Natural killer cell treated with Interleukin-12 subunit alpha and Interleukin-12 subunit beta and Interleukin-15 and Interleukin-18, amount 100 ng/mL, for 72 hours (primary cell): ENCODE measurements at regions not wholly inside any gene's neighbourhood (a gene's known extent, or its start where the extent isn't known, plus 50 kb on each side); places are given as distances from the start of the nearest gene placed in this dataset.

ENCODE experiments used
- ATAC-seq, 2 donors: fragments of 150-1000 bp; cut with Tn5 transposase in 1 of 2; sonication (Bioruptor Pico), chemical (Tn5 transposase) in 1 of 2; 2 replicates each; pipeline ENCODE4 v1.10.0; 2021
- DNase-seq: peaks from one replicate; pipeline ENCODE4 v3.0.0; 2022; ENCODE audit warnings: low spot score
- H3K27ac Mint-ChIP-seq, 2 donors: 1 replicate in 1 of 2; 2 replicates in 1 of 2; pipeline ENCODE4 v1.8.0; 2022; ENCODE audit warnings: mixed read lengths in 2 of 2, mild to moderate bottlenecking in 1 of 2, moderate library complexity in 1 of 2
- H3K27me3 Mint-ChIP-seq, 2 donors: 1 replicate in 1 of 2; 2 replicates in 1 of 2; pipeline ENCODE4 v1.8.0; 2022; ENCODE audit warnings: mixed read lengths in 2 of 2
- H3K36me3 Mint-ChIP-seq: one replicate; pipeline ENCODE4 v1.8.0; 2022; ENCODE audit warnings: mixed read lengths
- H3K4me1 Mint-ChIP-seq, 2 donors: 1 replicate in 1 of 2; 2 replicates in 1 of 2; pipeline ENCODE4 v1.8.0; 2022; ENCODE audit warnings: low read depth in 2 of 2, mixed read lengths in 2 of 2, mild to moderate bottlenecking in 1 of 2
- H3K4me3 Mint-ChIP-seq: one replicate; pipeline ENCODE4 v1.8.0; 2022; ENCODE audit warnings: mixed read lengths
- H3K9me3 Mint-ChIP-seq: 2 replicates; pipeline ENCODE4 v1.8.0; 2022; ENCODE audit warnings: mixed read lengths

GRCh38 chr4:18203966-18204365, 182.4 kb upstream of the LCORL start:
- DNase-seq (no peak), ATAC-seq (no peak)
- Mint-ChIP-seq H3K4me1 (no peaks in the 10 kb centered on the region), H3K9me3 (peaks cover 3% of the 10 kb centered on the region), H3K4me3 (no peak overlapping the region), H3K27ac (no peak overlapping the region), H3K36me3 (peaks cover 5% of the 10 kb centered on the region), H3K27me3 (peaks cover 4 to 22% of the 10 kb centered on the region in 2 donors)

GRCh38 chr4:18202486-18202885, 180.9 kb upstream of the LCORL start:
- Mint-ChIP-seq H3K27me3 (peaks cover 4 to 16% of the 10 kb centered on the region in 2 donors), H3K4me1 (no peaks in the 10 kb centered on the region), H3K27ac (no peak overlapping the region), H3K36me3 (peaks cover 5% of the 10 kb centered on the region), H3K9me3 (peaks cover 3% of the 10 kb centered on the region), H3K4me3 (no peak overlapping the region)
- DNase-seq (no peak), ATAC-seq (no peak)

GRCh38 chr4:18201885-18202284, 180.3 kb upstream of the LCORL start:
- no peak for DNase-seq
- Mint-ChIP-seq H3K9me3 (peaks cover 3% of the 10 kb centered on the region), H3K4me3 (no peak overlapping the region), H3K4me1 (no peaks in the 10 kb centered on the region), H3K27me3 (peaks cover 4 to 16% of the 10 kb centered on the region in 2 donors), H3K36me3 (peaks cover 5% of the 10 kb centered on the region), H3K27ac (no peak overlapping the region)
- no peak for ATAC-seq

- no peak for ATAC-seq
- Mint-ChIP-seq H3K4me1 (no peaks in the 10 kb centered on the region), H3K27ac (no peak overlapping the region), H3K27me3 (peaks cover 4 to 16% of the 10 kb centered on the region in 2 donors), H3K9me3 (peaks cover 3% of the 10 kb centered on the region), H3K4me3 (no peak overlapping the region), H3K36me3 (peaks cover 5% of the 10 kb centered on the region)
- DNase-seq, result no peak
Observed at GRCh38 chr4:18198653-18199052, 177.1 kb upstream of the LCORL start.

- peaks cover 4 to 16% of the 10 kb centered on the region in 2 donors for H3K27me3 Mint-ChIP-seq
- ATAC-seq, result no peak
- no peak overlapping the region for H3K27ac Mint-ChIP-seq
- H3K4me1 Mint-ChIP-seq, result no peaks in the 10 kb centered on the region
- H3K9me3 Mint-ChIP-seq, result peaks cover 3% of the 10 kb centered on the region
- no peak overlapping the region for H3K4me3 Mint-ChIP-seq
- H3K36me3 Mint-ChIP-seq, result peaks cover 5% of the 10 kb centered on the region
- no peak for DNase-seq
Observed at GRCh38 chr4:18197467-18197866, 175.9 kb upstream of the LCORL start.

GRCh38 chr4:18194278-18194677, 172.7 kb upstream of the LCORL start:
- Mint-ChIP-seq H3K4me3 (no peak overlapping the region), H3K27ac (no peak overlapping the region), H3K4me1 (no peaks in the 10 kb centered on the region), H3K36me3 (no peaks in the 10 kb centered on the region), H3K27me3 (no peaks in the 10 kb centered on the region), H3K9me3 (no peaks in the 10 kb centered on the region)
- DNase-seq, result no peak
- ATAC-seq, result no peak

GRCh38 chr4:18192901-18193300, 171.3 kb upstream of the LCORL start:
- H3K9me3 Mint-ChIP-seq, result no peaks in the 10 kb centered on the region
- H3K4me1 Mint-ChIP-seq, result no peaks in the 10 kb centered on the region
- H3K36me3 Mint-ChIP-seq, result no peaks in the 10 kb centered on the region
- ATAC-seq, result no peak
- no peaks in the 10 kb centered on the region for H3K27me3 Mint-ChIP-seq
- H3K27ac Mint-ChIP-seq, result no peak overlapping the region
- DNase-seq, result no peak
- H3K4me3 Mint-ChIP-seq, result no peak overlapping the region

GRCh38 chr4:18185491-18185890, 163.9 kb upstream of the LCORL start:
- no peaks in the 10 kb centered on the region for H3K36me3 Mint-ChIP-seq
- no peak for ATAC-seq

GRCh38 chr4:18180892-18181291, 159.3 kb upstream of the LCORL start:
- Mint-ChIP-seq H3K36me3 (no peaks in the 10 kb centered on the region), H3K4me3 (no peak overlapping the region)
- DNase-seq, result no peak

More at GRCh38 chr4:18185491-18185890, 163.9 kb upstream of the LCORL start:
- H3K27ac Mint-ChIP-seq, result no peak overlapping the region
- no peaks in the 10 kb centered on the region for H3K4me1 Mint-ChIP-seq
- H3K4me3 Mint-ChIP-seq, result no peak overlapping the region
- no peaks in the 10 kb centered on the region for H3K9me3 Mint-ChIP-seq
- no peak for DNase-seq
- H3K27me3 Mint-ChIP-seq, result no peaks in the 10 kb centered on the region

GRCh38 chr4:18180122-18180521, 158.6 kb upstream of the LCORL start:
- no peaks in the 10 kb centered on the region for H3K36me3 Mint-ChIP-seq
- H3K27ac Mint-ChIP-seq, result no peak overlapping the region
- H3K4me3 Mint-ChIP-seq, result no peak overlapping the region
- peaks cover 5% of the 10 kb centered on the region for H3K9me3 Mint-ChIP-seq
- DNase-seq, result no peak
- no peaks in the 10 kb centered on the region for H3K27me3 Mint-ChIP-seq
- H3K4me1 Mint-ChIP-seq, result no peaks in the 10 kb centered on the region
- no peak for ATAC-seq

More at GRCh38 chr4:18180892-18181291, 159.3 kb upstream of the LCORL start:
- no peaks in the 10 kb centered on the region for H3K27me3 Mint-ChIP-seq
- peaks cover 5% of the 10 kb centered on the region for H3K9me3 Mint-ChIP-seq
- H3K27ac Mint-ChIP-seq, result no peak overlapping the region
- no peaks in the 10 kb centered on the region for H3K4me1 Mint-ChIP-seq
- ATAC-seq, result no peak

- no peak for ATAC-seq
- peaks cover 3 to 24% of the 10 kb centered on the region in 2 donors for H3K27me3 Mint-ChIP-seq
Observed at GRCh38 chr4:18171896-18172295, 150.3 kb upstream of the LCORL start.

GRCh38 chr4:18167831-18168230, 146.3 kb upstream of the LCORL start:
- no peak overlapping the region for H3K27ac Mint-ChIP-seq
- no peaks in the 10 kb centered on the region for H3K4me1 Mint-ChIP-seq
- DNase-seq (no peak), ATAC-seq (no peak)
- no peak overlapping the region for H3K4me3 Mint-ChIP-seq
- H3K27me3 Mint-ChIP-seq, result peaks cover 3 to 36% of the 10 kb centered on the region in 2 donors
- peaks cover 22% of the 10 kb centered on the region for H3K9me3 Mint-ChIP-seq
- H3K36me3 Mint-ChIP-seq, result peaks cover 6% of the 10 kb centered on the region

More at GRCh38 chr4:18171896-18172295, 150.3 kb upstream of the LCORL start:
- Mint-ChIP-seq H3K36me3 (no peaks in the 10 kb centered on the region), H3K9me3 (peaks cover 18% of the 10 kb centered on the region), H3K27ac (no peak overlapping the region), H3K4me3 (no peak overlapping the region), H3K4me1 (no peaks in the 10 kb centered on the region)
- DNase-seq, result no peak

- Mint-ChIP-seq H3K27me3 (peaks cover 3 to 30% of the 10 kb centered on the region in 2 donors), H3K27ac (no peak overlapping the region), H3K9me3 (peaks cover 24% of the 10 kb centered on the region), H3K4me1 (no peaks in the 10 kb centered on the region), H3K36me3 (peaks cover 6% of the 10 kb centered on the region), H3K4me3 (no peak overlapping the region)
- ATAC-seq, result no peak
- DNase-seq, result no peak
Observed at GRCh38 chr4:18166925-18167324, 145.4 kb upstream of the LCORL start.

- H3K27me3 Mint-ChIP-seq, result peaks cover 0 to 12% of the 10 kb centered on the region in 2 donors
- ATAC-seq, result no peak
- peaks cover 19% of the 10 kb centered on the region for H3K9me3 Mint-ChIP-seq
- no peaks in the 10 kb centered on the region for H3K4me1 Mint-ChIP-seq
- H3K27ac Mint-ChIP-seq, result no peak overlapping the region
- H3K4me3 Mint-ChIP-seq, result no peak overlapping the region
- no peak for DNase-seq
- peaks cover 6% of the 10 kb centered on the region for H3K36me3 Mint-ChIP-seq
Observed at GRCh38 chr4:18162453-18162852, 140.9 kb upstream of the LCORL start.
